GOT3 (cell line): ENCODE measurements at regions not wholly inside any gene's neighbourhood (a gene's known extent, or its start where the extent isn't known, plus 50 kb on each side); places are given as distances from the start of the nearest gene placed in this dataset.
"Not testable (repeated sequence)": the region's sequence is repeated elsewhere in the genome, so short reads cannot be mapped to it uniquely, and the experiment has no call there.

Source experiments
- DNase-seq: peaks from one replicate; lab custom pipeline; 2025; ENCODE audit warnings: mixed read lengths; lab: John Stamatoyannopoulos, UW

DNA sequence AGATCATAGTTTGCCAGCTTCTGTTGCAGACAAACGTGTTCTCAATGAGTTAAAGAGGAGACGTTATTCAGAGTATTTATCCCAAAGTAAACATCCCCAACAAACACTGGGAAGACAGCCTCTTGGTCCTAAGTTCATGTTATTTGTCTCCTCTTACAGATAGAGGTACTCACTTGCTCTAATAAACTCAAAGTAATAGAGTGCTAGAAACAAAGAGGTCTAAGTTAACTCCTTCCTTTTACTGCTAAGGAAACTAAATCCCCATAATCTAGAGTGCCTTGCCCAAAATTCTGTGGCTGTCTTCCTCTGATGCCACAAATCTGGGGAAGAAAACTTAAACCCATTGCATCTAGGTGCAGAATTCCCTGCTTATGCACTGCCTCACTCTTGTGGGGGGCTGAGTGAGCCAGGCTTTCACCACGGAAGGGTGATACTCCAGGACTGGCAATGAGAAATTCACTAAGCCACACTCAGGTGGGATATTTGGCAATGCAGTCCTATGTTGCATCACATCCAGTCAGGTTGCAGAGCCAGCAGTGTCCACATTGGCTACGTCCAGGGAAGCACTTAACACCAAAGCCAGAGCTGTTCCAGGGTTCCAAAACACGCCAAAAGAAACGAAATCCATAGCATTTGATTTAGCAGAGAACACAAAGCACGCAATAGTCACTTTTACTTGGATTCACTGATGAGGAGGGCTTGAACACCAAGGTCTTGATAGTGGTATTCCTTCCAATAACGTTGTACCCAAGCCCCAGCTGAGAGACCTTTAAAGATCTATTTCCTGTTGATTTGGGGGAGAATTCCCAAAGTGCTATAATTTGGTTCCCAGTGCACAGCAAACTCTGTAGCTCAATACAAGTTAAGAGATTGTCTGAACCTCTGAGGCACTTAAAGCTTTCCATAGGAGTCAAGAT lies 81.0 kb upstream of the FOXQ1 start:
- no peak for DNase-seq

DNA sequence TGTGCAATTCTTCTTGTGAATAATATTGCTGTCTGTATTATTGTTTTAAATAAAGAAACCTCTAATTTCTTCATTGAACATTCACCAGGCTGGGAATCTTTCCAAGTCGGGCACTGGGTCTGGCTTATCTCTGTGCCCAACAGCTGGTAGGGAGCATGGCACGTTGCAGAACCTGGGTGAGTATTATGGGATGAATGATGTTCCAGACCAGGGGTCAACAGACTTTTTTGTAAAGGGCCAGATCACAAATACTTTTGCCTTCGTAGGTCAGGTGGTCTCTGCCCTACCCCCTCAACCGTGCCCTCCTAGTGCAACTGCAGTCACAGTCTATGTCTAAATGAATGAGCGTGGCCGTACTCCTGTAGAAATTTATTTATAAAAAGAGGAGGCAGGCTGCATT lies 81.6 kb upstream of the FOXQ1 start:
- no peak for DNase-seq

- no peak for DNase-seq
Measured at GRCh38 chr6:1229808-1230207, 82.1 kb upstream of the FOXQ1 start.

DNA sequence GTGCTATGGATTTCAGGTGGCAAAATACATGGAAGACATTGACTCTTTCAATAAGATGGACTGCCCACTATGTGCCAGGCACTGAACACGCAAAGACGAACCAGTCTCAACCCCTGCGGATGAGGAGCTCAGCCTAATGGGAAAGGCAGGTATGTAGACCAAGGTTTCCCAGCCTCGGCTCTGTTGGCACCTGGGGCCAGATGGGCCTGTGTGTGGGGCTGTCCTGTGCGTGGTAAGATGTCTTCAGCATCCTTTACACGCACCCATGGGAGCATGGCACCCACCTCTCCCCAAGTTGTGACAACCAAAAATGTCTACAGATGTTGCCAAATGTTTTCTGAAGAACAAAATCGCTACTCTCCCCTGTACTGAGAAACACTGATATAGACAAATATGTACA lies 82.6 kb upstream of the FOXQ1 start:
- no peak for DNase-seq

DNA sequence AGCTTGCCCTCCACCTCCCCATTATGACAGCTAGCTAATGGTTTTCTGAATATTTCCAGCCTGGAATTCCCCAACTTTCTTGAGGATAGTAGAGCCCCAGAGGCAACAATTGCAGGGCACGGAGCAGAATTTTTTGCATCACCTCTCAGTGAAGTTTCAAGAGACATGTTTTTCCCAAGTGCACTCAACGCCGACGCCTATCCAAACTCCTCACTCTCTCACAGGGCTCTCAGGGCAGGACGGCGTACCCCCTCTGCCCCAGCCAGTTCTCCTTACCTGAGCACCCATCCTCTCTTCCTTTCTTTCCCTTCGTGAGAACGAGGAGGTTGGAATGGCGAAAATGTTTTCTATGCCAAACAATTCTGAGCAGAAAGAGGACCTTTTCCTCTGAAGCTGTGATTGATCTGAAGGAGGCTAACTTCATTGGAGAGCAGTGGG lies 83.1 kb upstream of the FOXQ1 start:
- no peak for DNase-seq

- no peak for DNase-seq
Measured at GRCh38 chr6:1227935-1228753, 83.8 kb upstream of the FOXQ1 start.

DNA sequence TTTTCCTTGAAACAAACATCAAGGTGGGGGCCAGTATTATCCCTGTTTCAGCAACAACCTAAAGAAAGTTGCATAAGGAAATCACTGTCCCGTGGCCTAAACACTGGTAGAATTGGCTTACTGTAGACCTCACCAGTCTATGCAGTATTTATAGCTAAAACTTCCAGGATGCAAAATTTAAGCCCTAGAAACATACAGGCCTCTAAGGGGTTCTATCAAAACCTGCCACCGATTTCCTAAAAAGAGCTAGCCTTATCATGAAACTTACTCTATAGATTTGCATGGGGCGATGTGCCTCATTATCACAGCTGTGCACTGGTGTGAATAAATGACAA lies 84.3 kb upstream of the FOXQ1 start:
- no peak for DNase-seq

- DNase-seq: no peak
Measured at GRCh38 chr6:1226277-1227099, 85.4 kb upstream of the FOXQ1 start.

GRCh38 chr6:1224514-1224913 lies 87.4 kb upstream of the FOXQ1 start:
- DNase-seq: no peak

DNA sequence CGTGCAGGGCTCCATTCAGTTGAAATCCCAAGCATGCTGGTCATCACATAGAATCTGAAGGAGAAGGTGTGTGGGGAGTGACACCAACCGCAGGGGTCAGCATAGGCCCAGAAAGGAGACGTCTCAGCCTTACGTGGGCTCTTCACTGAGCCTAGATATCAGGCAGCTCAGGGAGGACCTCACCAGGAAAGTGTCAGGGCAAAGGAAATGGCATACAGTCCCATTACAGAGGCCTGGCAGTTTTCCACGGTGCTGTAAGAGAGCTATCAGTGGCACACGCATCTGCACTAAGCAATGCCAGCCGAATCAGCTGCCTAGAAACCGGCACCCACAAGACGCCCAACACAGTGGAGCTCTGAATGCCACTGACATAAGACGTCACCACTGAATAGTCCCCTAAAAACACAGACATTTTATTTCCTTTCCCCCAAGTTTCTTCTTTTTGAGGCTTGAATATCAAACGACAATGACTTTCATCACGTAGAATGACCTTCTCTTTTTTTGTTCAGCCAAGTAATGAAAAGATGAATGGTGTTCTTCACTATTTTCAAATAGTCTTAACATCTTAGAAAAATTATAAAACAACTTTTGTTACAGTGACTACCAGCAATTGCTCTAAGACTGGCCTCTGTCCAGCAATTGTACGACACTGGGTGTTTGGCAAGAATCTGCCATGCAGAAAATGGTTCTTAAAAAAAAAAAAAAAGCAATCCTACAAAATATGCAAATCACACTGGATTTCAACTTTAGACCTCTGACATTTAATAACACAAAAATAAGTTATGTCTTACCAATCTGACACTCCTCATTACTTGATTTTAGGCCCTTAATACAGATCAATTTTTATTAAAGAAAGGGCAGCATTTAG lies 88.9 kb upstream of the FOXQ1 start:
- no peak for DNase-seq

GRCh38 chr6:1217396-1217795 lies 94.5 kb upstream of the FOXQ1 start:
- DNase-seq: no peak

DNA sequence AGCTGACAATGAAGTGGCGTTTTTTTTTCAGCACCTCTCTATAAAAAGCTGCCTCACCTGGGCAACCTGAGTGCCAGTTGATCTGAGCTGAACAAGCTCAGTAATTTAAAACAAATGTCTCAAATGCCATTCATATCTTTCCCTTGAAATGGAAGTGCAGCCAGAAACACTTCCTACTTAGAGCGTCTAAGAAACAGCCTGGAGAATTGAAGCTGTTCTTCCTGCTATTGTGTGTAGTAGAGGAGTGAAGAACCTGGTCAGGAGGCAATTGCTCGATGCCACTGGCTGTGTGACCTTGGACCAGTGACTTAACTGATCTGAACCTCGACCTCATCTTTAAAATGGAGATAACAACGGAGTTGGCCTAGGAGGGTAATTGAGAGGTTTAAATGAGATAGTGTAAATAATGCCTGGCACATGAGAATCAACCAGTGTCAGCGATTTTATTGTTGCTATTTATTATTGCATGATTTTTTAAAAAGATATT lies 95.4 kb upstream of the FOXQ1 start:
- DNase-seq: no peak

GRCh38 chr6:1215884-1216487 lies 95.9 kb upstream of the FOXQ1 start:
- DNase-seq: no peak

DNA sequence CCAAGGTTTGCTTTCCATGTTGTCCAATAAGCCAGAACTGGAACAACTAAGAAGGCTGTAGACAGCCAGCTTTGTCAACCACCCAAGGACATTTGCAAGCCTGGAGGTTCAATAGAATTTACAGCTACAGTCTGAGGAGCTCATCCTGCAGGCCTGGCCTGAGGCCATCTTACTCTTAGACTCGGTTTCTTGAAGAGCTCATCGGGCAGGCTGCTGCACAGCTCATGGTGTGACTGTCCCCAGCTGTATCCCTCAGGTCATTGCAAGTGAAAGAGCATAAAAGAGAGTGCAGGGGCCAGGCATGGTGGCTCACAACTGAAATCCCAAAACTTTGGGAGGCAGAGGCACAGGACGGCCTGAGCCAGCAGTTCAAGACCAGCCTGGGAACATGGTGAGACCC lies 96.9 kb upstream of the FOXQ1 start:
- no peak for DNase-seq

- no peak for DNase-seq
Measured at GRCh38 chr6:1212919-1213318, 99.0 kb upstream of the FOXQ1 start.

- DNase-seq: not testable (repeated sequence)
Measured at GRCh38 chr6:1212138-1212537, 99.8 kb upstream of the FOXQ1 start.

DNA sequence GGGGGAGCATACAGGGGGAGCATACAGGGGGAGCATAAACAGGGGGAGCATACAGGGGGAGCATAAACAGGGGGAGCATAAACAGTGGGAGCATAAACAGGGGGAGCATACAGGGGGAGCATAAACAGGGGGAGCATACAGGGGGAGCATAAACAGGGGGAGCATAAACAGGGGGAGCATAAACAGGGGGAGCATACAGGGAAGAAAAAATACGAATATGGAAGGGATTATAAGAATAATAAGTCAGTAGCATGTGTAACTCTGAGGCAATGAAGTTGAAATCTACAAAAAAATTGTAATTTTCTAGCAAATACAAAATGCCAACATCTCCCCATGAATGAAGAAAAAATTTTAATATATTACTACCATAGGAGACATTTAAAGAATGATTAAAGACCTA lies 101.3 kb upstream of the FOXQ1 start:
- not testable (repeated sequence) for DNase-seq

DNA sequence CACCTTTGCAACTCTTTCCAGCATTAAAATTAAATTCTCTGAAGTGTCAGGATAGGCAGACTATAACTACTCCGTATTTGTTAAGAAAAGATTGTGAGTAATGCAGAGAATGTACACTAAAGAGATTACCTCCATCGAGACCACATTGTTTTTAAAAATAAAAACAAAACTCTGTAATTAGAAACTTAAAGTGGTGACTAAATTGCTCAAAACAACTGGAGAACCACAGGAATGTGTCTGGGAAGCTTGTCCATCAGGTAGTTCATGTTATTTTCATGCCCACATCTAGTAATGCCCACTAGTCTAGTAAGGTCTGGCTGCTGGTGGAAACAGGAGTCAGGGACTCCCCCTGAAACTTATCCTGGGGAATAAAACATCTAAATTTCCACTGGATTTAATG lies 103.0 kb upstream of the FOXQ1 start:
- no peak for DNase-seq

- no peak for DNase-seq
Measured at GRCh38 chr6:1203546-1203945, 108.4 kb upstream of the FOXQ1 start.

DNA sequence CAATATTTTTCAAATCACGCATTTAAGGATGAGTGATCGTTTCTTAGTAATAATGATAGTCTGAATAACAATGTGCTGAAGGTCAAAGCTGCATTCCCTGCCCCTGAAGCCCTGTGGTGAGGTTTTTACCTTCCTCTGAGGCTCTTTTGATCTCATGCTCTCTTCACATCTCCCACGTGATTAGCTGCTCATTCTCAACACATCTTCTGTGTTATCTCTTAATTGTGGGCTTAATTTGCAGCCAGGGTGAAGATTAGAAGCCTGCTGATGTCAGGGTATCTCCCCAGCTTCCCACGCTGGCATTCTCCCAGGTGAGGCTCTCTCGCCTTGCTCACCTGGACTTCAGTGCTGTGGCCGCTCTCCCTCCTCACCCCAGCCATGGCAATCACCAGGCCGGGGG lies 109.7 kb upstream of the FOXQ1 start:
- no peak for DNase-seq
